ENCODE measurements at regions not wholly inside any gene's neighbourhood (a gene's known extent, or its start where the extent isn't known, plus 50 kb on each side); places are given as distances from the start of the nearest gene placed in this dataset.

DNA sequence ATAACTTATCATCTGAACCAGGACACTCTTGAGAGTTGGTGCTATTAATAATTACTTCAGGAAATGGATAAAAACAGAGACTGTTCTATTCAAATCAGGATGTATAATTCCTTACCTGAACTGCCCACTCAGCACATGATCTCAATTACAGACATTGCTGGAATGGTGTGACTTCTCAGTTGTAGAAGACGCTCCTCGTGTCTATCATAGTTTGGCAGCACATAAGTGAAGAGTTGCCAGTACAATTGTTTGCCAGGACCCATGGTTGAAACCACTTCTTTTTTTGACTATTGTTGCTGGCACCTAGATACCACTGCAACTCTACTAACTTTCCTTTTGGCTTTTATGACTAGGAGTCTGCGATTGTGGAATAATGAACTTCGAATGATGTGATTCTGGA lies 105.4 kb downstream of the ZNF365 start:
- TF ChIP-seq TAF1 (IDR thresholded peaks at IDR 0.05; ENCODE audit: borderline replicate concordance, low read depth, low read length): no peak
- no peak for TF ChIP-seq POLR2AphosphoS5 (IDR thresholded peaks at IDR 0.05; ENCODE audit: low read depth, low read length)
